CD4-positive, alpha-beta T cell treated with Interleukin-4 for 1 hour (primary cell): ENCODE measurements at regions not wholly inside any gene's neighbourhood (a gene's known extent, or its start where the extent isn't known, plus 50 kb on each side); places are given as distances from the start of the nearest gene placed in this dataset.

ENCODE experiments used
- DNase-seq, 2 donors: peaks; one replicate each; pipeline ENCODE4 v3.0.0-alpha.2; 2020 to 2022

DNA sequence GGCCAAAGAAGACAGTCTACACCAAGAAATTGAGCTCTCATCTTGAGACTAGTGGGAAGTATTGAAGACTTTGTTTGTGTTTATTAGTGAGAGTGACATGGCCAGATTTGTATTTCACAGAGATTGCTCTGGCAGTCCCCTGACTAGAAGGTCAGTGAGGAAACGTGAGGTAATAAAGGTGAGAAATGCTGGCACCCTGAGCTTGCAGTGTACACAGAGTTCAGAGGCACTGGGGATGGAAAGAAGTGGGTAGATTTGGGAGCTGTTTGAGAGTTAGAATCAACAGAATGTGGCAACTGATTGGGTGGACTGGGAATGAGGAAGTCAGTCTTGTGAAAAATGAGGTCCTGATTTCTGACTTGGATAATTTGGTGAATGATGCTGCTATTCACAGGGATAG lies 336.9 kb downstream of the SNAPC1 start:
- DNase-seq = no peak

DNA sequence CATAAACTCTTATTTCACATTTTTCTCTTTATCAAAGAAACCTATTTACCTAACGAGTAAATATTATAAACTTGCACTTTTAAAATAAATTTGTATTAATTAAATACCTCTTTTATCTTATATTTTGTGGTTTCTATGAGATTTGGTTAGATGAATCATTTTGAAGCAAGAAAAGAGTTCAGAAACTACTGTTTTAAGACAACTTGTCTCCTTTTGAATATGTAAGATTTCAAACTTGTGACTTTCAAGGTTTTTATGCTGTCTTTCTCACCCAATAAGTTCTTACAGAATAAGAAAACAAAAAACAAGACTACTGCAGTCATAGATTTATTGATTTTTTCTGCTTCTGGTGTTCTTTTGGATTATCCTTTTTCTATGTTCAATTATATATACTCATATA lies 339.0 kb downstream of the SNAPC1 start:
- DNase-seq = no peak

DNA sequence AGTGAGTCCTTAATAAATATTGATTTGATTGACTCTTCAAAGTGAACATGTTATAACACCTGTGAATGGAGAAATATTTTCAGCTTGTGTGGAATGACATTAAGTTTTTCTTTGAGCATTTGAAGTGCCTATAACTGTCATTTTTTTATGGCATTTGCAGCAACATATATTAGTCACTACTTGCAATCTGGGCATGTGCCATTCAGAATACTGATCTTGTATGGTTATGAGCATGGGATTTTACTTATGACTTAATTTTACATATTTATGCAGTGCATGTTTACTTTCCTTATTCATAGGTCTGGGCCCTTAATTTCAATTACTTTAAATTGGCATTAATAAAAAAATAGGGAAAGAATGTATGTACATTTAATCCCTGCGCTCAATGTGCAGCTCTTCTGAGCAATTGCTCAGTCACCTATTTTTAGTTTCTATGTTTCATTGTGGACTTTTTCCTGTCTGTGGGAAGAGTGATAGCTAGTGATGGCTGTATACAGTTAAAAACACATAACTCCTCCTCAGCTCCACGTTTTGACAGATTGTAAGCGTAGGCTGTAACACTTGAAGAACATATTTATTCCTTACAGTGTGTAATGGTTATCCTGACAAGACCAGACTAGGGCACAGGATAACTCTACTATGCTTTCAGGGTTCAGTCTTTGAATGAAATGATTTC lies 339.6 kb downstream of the SNAPC1 start:
- no peak for DNase-seq

DNA sequence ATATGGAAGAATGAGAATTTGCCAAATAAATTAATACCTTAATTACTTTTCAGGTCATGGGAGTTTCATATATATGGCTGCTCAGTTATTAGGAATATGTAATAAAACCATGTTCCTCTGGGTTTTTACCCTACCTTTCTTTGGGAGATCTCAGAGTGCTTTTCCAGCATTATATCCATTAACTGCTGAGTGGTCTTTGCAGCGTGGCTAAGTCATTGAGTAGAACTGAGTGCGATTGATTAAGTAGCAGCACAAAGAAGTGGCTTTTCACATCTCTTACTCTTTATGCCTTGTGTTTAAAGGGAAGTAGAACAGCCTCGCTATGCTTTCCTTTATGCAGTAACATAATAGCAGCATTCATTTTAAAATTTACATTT lies 340.1 kb downstream of the SNAPC1 start:
- DNase-seq = no peak

DNA sequence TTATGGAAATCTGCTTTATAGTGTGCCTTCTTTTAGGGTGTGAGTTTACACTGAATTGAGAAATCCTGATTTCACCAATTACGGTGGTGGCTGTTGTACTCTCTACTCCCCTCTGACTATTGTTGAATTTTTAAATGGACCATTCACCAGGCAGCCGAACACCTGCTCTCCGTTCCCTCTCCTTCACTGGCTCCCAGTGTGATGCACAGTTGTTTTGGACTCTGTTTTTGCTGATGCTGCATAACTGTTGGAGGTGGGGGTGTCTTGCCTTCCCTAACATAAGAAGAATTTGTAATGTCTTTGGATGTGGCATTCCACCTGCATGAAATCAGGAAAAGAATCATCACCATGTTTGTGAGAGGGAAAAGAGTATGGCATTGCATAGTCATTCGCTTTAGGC lies 341.2 kb downstream of the SNAPC1 start:
- DNase-seq = no peak

DNA sequence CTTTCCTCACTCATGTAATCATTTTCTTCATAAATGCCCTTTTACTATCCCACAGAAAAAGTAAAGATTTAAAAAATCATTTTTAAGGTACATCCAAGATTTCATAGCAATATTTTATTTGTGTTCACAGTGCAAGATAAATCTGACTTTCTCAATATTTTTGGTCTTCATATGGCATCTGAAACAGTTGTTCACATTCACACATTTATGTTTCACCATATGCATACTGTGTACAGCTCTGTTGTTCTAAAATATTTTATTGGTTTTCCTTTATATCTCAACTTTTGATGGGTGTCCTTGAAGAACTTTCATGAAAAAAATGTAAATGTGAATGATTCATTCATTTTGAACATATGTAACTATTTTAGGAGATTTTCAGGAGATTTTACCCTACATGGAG lies 348.7 kb downstream of the SNAPC1 start:
- DNase-seq = no peak

DNA sequence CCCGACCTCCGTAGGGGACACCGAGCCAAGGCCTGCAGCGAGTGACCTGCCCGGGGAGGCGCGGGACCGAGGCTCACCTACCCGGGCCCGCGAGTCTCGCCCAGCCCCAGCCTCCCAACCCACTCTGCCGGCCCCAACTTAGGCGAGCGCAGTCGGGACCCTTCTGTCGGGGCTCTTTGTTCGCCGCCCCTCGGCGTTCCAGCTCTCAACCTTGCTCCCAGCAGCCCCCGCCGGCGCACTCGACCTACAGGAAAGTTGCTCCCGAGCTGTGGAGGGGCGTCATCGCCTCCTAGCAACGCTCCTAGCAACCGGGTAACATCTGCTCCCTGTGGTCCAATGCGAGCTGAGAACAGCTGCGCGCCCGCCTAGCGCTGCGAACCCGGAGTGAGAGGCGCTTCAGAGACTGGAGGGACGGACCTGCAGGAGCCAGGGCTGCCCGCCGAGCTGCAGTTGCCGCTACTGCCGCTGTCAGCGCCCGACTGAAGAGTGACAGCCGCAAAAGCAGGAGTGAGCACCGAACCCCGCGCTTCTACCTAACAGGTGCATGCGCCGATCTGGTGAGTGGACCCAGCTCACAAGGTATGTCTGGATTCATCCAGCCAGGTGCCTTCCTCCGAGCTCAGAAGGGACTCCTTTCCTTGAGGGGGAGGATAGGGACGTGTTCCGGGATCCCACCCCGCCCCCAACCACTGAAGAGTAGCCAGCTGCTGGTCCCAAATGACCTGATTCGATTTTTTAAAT lies 355.0 kb downstream of the SNAPC1 start:
- DNase-seq = peak; percentile 40 to 70

DNA sequence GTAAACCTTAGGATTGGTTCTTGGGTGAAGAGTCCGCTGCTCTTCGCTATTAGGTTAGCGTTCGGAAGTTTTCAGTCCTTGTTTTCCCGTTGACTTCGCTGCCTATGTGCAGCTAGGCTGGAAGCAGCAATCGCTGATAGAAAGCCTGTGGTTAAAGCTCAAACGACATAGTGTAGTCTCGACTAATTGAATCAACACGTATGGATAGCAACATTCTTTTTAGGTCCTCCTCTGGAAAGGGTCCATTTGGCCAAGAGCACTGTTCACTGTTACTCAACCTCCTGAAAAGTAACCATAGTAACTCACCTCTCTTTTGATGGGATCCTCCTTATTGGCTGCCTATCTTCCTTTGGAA lies 355.5 kb downstream of the SNAPC1 start:
- DNase-seq = no peak

DNA sequence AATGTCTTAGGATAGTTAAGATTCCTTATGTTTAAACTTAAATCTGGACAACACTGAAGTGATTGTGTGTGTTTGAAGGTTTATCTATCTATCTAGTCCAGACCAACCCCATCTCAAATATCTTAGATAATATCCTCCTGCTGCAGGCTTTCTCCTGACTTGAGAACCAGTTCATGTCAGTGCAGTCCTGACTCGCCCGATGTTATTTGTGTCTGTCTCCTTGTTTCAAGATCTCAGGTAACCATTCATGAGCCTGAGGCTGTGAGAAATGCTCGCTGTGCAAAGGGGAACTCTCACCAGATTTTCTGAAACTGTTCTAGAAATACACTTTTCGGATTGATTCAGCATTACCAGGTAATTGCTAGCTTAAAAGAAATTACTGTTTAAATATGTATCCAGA lies 356.2 kb downstream of the SNAPC1 start:
- DNase-seq = no peak

DNA sequence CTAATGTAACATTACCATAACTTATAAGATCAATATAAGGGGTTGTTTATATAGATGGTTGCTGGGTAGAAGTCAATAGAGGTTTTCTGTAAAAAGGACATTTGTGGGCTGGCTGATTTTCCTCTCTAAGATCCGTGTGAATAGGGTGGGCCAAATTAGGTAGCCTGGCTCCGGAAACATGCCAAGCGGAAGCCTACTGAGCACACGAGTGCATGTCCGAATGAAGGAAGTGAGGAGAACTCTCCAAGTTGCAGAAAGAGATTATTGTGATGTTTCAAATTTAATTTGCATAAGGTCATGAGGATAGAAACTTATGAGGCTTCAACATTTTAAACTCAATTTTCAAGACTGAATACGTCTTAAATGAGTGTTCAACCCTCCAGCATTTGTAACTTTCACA lies 356.7 kb downstream of the SNAPC1 start:
- DNase-seq = no peak

DNA sequence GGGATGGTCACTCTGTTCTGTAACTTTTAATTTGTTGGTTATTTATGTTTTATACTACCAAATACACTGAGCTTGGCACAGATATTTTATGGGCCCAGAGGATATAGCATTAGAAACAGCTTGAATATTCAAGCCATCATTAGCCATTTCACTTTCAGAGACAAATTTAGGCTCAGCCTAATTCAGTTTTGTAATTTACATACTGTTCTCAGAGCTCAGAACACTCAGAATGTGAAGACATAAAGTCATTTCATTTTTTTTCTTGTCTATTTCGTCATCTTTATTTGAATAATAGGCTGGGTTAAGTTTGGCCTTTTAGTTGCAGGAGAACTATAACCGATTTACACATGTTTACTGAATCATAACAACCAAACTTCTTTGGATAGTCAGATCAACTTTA lies 361.7 kb downstream of the SNAPC1 start:
- DNase-seq = no peak

DNA sequence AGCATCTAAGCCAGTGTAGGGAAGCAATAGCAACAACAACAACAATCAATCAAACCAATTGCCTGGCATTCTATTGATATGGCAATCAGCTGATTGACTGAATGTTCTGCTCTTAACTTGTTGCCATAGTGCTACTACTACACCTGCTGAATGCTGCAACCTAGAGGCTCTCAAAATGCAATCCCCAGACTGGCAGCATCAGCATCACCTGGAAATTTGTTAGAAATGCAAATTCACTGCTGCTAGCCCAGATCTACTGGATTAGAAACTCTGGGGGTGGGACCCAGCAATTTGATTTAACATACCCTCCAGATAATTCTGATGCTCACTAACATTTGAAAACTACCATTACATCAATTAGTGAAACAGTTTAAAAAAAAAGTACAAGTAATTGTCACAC lies 363.6 kb downstream of the SNAPC1 start:
- no peak for DNase-seq

DNA sequence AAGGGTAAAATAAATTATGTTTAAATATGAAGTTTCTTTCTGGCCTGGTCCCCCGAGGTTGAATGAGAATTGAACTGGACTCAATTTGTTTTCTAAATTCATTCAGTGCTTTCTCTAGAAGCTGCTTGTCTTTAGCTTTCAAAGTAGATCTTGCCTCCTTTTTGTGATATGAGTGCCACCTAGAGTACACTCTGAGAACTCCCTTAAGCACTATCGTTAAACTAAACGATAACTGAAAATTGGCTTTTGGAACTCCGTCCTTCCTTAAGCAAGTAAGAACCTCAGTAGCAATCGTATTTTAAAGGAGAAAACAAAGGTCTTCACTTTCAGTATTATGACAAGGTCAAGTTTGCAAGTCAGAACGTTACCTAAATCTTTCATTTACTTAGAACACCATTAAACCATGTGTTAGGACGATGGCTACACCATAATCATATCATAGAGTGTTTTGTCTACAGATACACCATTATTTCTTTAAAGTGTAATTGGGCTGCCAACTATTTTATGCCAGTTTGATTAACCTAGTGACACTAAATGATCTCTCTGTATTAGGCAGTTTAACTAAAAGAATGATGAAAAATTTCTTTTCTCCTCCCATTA lies 364.8 kb downstream of the SNAPC1 start:
- DNase-seq = peak in 1 of 2 donors; percentile 51

DNA sequence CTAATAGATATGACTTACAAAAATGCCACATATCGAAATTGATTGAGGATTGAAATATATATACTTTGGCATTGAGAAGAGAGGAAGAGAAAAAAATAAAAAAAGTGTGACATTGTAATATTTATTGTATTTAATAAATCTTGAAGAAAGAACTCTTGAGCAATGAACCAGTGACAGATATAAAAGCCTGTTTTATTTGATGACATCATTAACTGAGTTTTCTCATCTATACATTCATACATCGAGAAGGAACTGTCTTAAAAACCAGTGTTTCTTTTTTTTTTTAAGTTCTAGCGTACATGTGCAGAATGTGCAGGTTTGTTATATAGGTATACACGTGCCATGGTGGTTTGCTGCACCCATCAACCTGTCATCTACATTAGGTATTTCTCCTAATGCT lies 368.2 kb downstream of the SNAPC1 start:
- DNase-seq = no peak

DNA sequence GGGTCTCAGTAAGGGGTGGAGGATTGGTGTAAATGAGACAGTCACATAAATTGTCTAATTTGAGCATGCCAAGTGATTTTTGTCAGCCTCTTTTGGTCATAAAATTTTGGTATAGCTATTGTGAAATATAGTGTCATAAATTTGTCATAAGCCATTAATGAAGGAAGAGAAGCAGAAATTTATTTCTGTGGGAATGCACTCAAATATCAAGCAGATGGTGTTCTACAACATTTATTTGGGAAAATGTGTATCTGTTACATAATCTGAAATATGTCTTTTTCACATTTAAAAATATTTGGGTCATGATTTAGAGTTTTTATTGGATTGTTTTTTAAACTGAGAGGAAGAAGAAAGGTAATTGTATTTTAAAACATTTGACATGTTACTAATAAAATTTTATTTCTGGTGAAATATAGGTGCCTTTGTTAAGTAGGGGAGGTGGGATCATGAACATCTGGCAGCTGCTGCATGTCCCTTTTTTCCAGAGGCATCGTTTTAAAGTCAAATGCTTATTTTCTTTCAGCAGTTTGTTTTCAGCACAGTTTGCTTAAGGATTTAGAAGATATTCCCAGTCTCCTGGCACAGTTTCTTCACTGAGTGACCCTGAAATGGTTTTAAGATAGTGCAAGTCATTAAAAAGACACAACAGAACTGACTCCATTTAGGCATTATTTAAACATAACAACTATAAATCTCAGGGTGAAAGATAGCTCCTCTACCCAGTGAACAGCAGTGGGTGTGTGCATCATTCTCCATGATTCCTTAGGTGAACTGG lies 371.7 kb downstream of the SNAPC1 start:
- DNase-seq = no peak

DNA sequence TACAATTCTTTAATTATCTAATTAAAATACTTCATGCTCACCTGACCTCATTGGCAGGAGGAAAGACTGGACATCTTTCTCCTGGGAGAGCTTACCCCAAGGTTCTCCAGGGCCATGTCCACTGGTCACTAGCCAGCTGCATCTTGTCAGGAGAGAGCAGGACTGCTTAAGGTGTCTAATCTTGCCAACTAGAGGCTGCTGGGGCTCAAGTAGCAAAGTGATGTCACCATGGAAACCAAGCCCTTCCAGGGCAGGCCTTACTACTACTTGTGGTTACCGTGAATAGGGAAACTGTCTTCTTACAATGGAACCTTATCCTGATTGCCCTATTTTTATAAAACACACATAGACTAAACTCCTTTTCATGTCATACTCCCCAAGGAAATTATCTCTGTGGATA lies 376.4 kb downstream of the SNAPC1 start:
- DNase-seq = no peak

DNA sequence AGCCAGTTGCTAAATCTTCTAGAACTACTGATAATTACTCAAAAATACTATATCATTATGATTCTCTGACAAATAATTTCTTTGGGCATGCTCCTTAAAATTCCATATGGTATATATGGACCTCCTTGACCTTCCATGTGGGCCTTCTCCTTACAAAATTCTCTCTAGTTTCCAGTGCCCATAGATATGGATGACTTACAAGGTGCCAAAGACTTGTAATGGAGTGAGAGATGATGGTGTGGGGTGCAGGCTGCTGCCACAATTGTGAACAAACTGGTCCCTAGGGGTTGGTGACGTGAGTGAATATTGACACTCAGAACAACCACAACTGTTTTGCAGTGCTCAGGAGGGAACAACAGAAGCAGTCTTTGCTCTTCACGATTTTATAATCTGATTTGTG lies 378.9 kb downstream of the SNAPC1 start:
- no peak for DNase-seq

DNA sequence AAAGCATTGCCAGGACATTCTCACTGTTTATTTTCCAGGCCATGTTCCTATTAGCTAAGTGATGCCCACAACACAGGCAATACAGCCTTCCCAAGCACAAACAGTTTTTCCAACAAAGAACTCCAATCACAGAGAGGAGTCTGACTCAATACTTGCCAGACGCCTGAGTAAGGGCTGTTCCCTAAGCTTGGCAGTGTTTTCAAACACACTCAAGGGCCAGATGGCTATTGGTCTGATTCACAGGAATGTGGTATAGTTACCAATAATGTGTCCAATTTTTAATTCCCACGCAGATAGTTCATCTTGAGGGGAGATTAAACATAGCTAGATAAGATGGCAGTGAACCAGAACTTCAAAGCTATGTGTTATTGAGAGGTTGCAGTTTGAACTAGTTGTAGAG lies 381.0 kb downstream of the SNAPC1 start:
- DNase-seq = no peak

DNA sequence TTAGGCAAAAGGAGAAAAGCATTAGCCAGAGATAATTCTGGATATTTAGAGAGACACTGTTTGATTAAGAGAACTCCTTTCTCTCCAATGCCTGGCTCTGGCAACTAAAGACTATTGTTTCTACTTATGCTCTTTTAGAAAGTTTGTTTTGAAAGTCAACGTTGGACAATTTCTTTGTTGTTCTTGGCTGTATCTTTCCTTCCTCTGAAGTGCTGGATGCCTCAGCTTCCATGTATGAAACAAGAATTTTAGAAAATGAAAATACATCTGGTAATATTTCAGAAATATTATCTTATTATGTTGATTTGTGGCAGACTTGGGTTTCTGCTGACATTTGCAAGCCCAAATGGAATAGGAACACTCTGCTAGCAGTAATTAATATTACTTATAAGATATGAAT lies 382.6 kb downstream of the SNAPC1 start:
- DNase-seq = no peak

DNA sequence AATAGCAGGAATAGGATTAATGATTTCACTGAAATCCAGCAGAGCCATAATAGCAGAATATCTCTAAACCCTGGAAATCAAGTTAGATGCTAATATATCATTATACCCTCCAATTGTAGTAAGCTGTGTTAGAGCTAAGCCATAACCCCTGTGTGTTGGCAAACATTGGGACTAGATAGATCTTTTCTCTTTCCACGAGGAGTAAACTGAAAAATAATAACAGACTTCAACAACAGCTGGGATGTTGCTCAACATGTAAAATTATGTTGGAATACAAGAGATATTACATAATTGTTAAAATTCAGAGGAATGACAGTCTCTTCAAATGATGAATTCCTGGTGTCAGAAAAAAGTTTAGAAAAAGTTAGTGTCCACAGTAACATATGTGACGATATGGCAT lies 383.8 kb downstream of the SNAPC1 start:
- no peak for DNase-seq

DNA sequence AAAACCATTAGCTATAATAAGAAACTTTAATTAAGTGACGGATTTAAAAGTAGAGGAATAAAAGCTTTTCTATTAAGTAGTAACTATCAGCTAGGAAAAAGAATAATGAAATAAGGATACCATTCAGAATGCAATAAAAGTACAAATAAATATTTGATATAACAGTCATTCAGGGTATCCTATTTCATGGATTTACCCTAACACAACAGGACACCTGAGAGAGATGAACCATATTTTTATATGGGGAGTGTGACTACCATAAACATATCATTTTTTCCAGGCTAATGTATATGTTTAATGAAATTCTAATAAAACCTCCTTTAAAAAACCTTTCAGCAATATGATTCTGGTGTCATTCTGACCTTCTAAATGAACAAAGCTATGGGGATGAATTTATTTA lies 393.8 kb downstream of the SNAPC1 start:
- no peak for DNase-seq

DNA sequence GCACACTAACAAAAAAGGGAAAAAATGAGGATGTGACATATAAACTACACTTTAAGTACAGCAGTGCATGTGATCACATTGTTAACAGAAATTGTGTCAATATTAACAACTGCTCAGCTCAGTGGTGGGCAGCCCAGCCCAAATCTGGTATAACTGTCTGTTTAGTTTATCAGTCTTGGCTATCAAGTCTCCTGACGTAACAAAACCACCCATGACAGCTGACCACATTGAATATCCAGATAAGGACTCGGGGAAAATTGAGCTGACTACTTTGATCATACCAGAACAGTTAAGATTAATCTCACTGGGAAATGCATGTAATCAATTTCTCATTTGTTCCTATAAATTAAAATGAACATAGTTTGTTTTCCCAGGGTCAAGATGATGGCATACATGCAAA lies 396.6 kb downstream of the SNAPC1 start:
- DNase-seq = no peak

DNA sequence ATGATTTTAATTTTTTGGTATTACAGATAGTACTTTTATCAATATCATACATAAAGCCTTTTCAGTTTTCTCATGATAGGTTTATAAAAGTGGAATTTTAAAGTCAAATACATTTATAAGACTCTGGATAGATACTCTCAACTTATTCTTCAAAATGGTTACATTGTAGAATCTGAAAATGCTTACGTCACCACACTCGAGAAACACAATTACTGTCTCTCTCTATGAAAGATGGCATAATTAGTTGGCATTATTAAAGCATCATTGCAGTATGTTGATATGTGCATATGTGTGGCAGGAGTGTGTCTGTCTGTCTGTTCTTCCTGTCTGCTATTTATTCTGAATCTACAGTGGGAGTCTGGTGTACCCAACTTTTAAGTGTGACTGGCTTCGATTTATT lies 397.1 kb downstream of the SNAPC1 start:
- DNase-seq = no peak
